SJCRH30 (cell line): ENCODE measurements at regions not wholly inside any gene's neighbourhood (a gene's known extent, or its start where the extent isn't known, plus 50 kb on each side); places are given as distances from the start of the nearest gene placed in this dataset.
"Not testable (repeated sequence)": the region's sequence is repeated elsewhere in the genome, so short reads cannot be mapped to it uniquely, and the experiment has no call there.

Source experiments
- DNase-seq, 2 experiments: peaks; one replicate each; pipeline ENCODE4 v3.0.0-alpha.2; 2015 to 2020
- H3K27ac ChIP-seq: fragments of 250-450 bp; sonication (Bioruptor Pico); 2 replicates; pipeline ENCODE4 v1.5.1; 2020; ENCODE audit warnings: mild to moderate bottlenecking, moderate library complexity
- H3K27me3 ChIP-seq: fragments of 250-450 bp; sonication (Bioruptor Pico); 2 replicates; pipeline ENCODE4 v1.5.1; 2020; ENCODE audit warnings: mild to moderate bottlenecking, moderate library complexity
- H3K36me3 ChIP-seq: fragments of 250-450 bp; sonication (Bioruptor Pico); 2 replicates; pipeline ENCODE4 v1.5.1; 2020; ENCODE audit warnings: mild to moderate bottlenecking, moderate library complexity
- H3K4me1 ChIP-seq: fragments of 250-450 bp; sonication (Bioruptor Pico); 2 replicates; pipeline ENCODE4 v1.5.1; 2020; ENCODE audit warnings: mild to moderate bottlenecking, moderate library complexity
- H3K4me3 ChIP-seq: fragments of 250-450 bp; sonication (Bioruptor Pico); 2 replicates; pipeline ENCODE4 v1.5.1; 2020; ENCODE audit warnings: mild to moderate bottlenecking, moderate library complexity
- H3K9me3 ChIP-seq: fragments of 250-450 bp; sonication (Bioruptor Pico); replicated peaks from 2 replicates; pipeline ENCODE4 v1.5.1; 2020; ENCODE audit warnings: mild to moderate bottlenecking, moderate library complexity

- Histone ChIP-seq H3K4me1 (peaks cover 29% of the 10 kb centered on the region), H3K27me3 (no peaks in the 10 kb centered on the region), H3K36me3 (no peaks in the 10 kb centered on the region), H3K9me3 (no peaks in the 10 kb centered on the region), H3K27ac (no peak overlapping the region), H3K4me3 (no peak overlapping the region)
- DNase-seq = no peak
Measured at GRCh38 chr17:72379516-72379915, 258.7 kb downstream of the SOX9 start.

- Histone ChIP-seq H3K4me3 (no peak overlapping the region), H3K4me1 (peaks cover 24% of the 10 kb centered on the region), H3K27ac (no peak overlapping the region)
Measured at GRCh38 chr17:72380120-72380519, 259.3 kb downstream of the SOX9 start.

GRCh38 chr17:72380737-72381136 is 259.9 kb downstream of the SOX9 start:
- DNase-seq = no peak
- Histone ChIP-seq H3K27me3 (no peaks in the 10 kb centered on the region), H3K9me3 (no peaks in the 10 kb centered on the region), H3K4me3 (no peak overlapping the region), H3K4me1 (peaks cover 29% of the 10 kb centered on the region), H3K36me3 (no peaks in the 10 kb centered on the region), H3K27ac (no peak overlapping the region)

More at GRCh38 chr17:72380120-72380519, 259.3 kb downstream of the SOX9 start:
- no peak for DNase-seq
- no peaks in the 10 kb centered on the region for H3K9me3 ChIP-seq
- no peaks in the 10 kb centered on the region for H3K27me3 ChIP-seq
- no peaks in the 10 kb centered on the region for H3K36me3 ChIP-seq

- Histone ChIP-seq H3K4me3 (peak overlapping the region; percentile 37), H3K27ac (peak overlapping the region; percentile 38; the same call in 1 of the 2 replicates), H3K4me1 (peaks cover 39% of the 10 kb centered on the region)
Measured at GRCh38 chr17:72381597-72382397, 261.0 kb downstream of the SOX9 start.

GRCh38 chr17:72382971-72383722 is 262.3 kb downstream of the SOX9 start:
- H3K36me3 ChIP-seq = no peaks in the 10 kb centered on the region
- H3K27me3 ChIP-seq = no peaks in the 10 kb centered on the region
- peak overlapping the region; percentile 37 for H3K4me3 ChIP-seq
- H3K27ac ChIP-seq = peak overlapping the region; percentile 38; the same call in 1 of the 2 replicates
- peak; percentile 85 to 86 for DNase-seq
- H3K4me1 ChIP-seq = peaks cover 51% of the 10 kb centered on the region
- H3K9me3 ChIP-seq = no peaks in the 10 kb centered on the region

More at GRCh38 chr17:72381597-72382397, 261.0 kb downstream of the SOX9 start:
- Histone ChIP-seq H3K9me3 (no peaks in the 10 kb centered on the region), H3K27me3 (no peaks in the 10 kb centered on the region), H3K36me3 (no peaks in the 10 kb centered on the region)
- peak; percentile 84 to 91 for DNase-seq

GRCh38 chr17:72385475-72385874 is 264.7 kb downstream of the SOX9 start:
- Histone ChIP-seq H3K4me1 (peaks cover 69% of the 10 kb centered on the region), H3K4me3 (no peak overlapping the region), H3K9me3 (no peaks in the 10 kb centered on the region), H3K27me3 (no peaks in the 10 kb centered on the region), H3K36me3 (no peaks in the 10 kb centered on the region), H3K27ac (no peak overlapping the region; the same call in 1 of the 2 replicates)
- DNase-seq = no peak

- not testable (repeated sequence) for DNase-seq, H3K9me3 ChIP-seq, H3K4me3 ChIP-seq, H3K27me3 ChIP-seq, H3K36me3 ChIP-seq
- peaks cover 76% of the 10 kb centered on the region for H3K4me1 ChIP-seq
- H3K27ac ChIP-seq = peak overlapping the region; percentile 37; the same call in 1 of the 2 replicates
Measured at GRCh38 chr17:72386173-72386572, 265.4 kb downstream of the SOX9 start.

GRCh38 chr17:72386619-72387237 is 265.9 kb downstream of the SOX9 start:
- Histone ChIP-seq H3K27me3 (no peaks in the 10 kb centered on the region), H3K36me3 (no peaks in the 10 kb centered on the region), H3K4me1 (peaks cover 78% of the 10 kb centered on the region), H3K9me3 (no peaks in the 10 kb centered on the region), H3K4me3 (no peak overlapping the region), H3K27ac (peak overlapping the region; percentile 37; the same call in 1 of the 2 replicates)
- peak; percentile 85 to 92 for DNase-seq

- Histone ChIP-seq H3K27me3 (no peaks in the 10 kb centered on the region), H3K4me3 (no peak overlapping the region), H3K27ac (peak overlapping the region; percentile 37), H3K9me3 (no peaks in the 10 kb centered on the region), H3K36me3 (no peaks in the 10 kb centered on the region), H3K4me1 (peaks cover 78% of the 10 kb centered on the region)
- peak; percentile 69 to 85 for DNase-seq
Measured at GRCh38 chr17:72387487-72387886, 266.7 kb downstream of the SOX9 start.

GRCh38 chr17:72387969-72388368 is 267.1 kb downstream of the SOX9 start:
- no peak for DNase-seq
- Histone ChIP-seq H3K27ac (peak overlapping the region; percentile 37), H3K27me3 (no peaks in the 10 kb centered on the region), H3K4me3 (no peak overlapping the region), H3K9me3 (no peaks in the 10 kb centered on the region), H3K36me3 (no peaks in the 10 kb centered on the region), H3K4me1 (peaks cover 80% of the 10 kb centered on the region)

- Histone ChIP-seq H3K36me3 (no peaks in the 10 kb centered on the region), H3K27me3 (no peaks in the 10 kb centered on the region), H3K4me3 (no peak overlapping the region), H3K9me3 (no peaks in the 10 kb centered on the region), H3K4me1 (peaks cover 78% of the 10 kb centered on the region), H3K27ac (peak overlapping the region; percentile 51)
- peak; percentile 83 to 87 for DNase-seq
Measured at GRCh38 chr17:72388765-72389473, 268.1 kb downstream of the SOX9 start.

GRCh38 chr17:72390675-72391508 is 270.1 kb downstream of the SOX9 start:
- H3K27me3 ChIP-seq = no peaks in the 10 kb centered on the region
- no peaks in the 10 kb centered on the region for H3K36me3 ChIP-seq
- peak in 1 of 2 experiments; percentile 24 for DNase-seq
- peak overlapping the region; percentile 67 for H3K27ac ChIP-seq
- peaks cover 71% of the 10 kb centered on the region for H3K4me1 ChIP-seq
- no peaks in the 10 kb centered on the region for H3K9me3 ChIP-seq
- H3K4me3 ChIP-seq = no peak overlapping the region

GRCh38 chr17:72392056-72393010 is 271.5 kb downstream of the SOX9 start:
- Histone ChIP-seq H3K36me3 (no peaks in the 10 kb centered on the region), H3K27ac (peak overlapping the region; percentile 67), H3K4me1 (peaks cover 57% of the 10 kb centered on the region), H3K27me3 (no peaks in the 10 kb centered on the region), H3K9me3 (no peaks in the 10 kb centered on the region), H3K4me3 (peak overlapping the region; percentile 21)
- peak; percentile 79 to 93 for DNase-seq
